Activated T-cell treated with anti-CD3 and anti-CD28 coated beads, Interleukin-2, amount 50 U/mL, for 4 hours (primary cell): ENCODE measurements at regions not wholly inside any gene's neighbourhood (a gene's known extent, or its start where the extent isn't known, plus 50 kb on each side); places are given as distances from the start of the nearest gene placed in this dataset.
"Not testable (repeated sequence)": the region's sequence is repeated elsewhere in the genome, so short reads cannot be mapped to it uniquely, and the experiment has no call there.

Experiments used
- ATAC-seq, 2 donors: fragments of 200-7000 bp; cut with Tn5 transposase; one replicate each; pipeline ENCODE4 v1.10.0; 2021
- DNase-seq: peaks from one replicate; pipeline ENCODE4 v3.0.0-alpha.2; 2020
- H3K27me3 Mint-ChIP-seq: one replicate; pipeline ENCODE4 v1.8.0; 2021; ENCODE audit warnings: low read depth, mixed read lengths
- H3K36me3 Mint-ChIP-seq: one replicate; pipeline ENCODE4 v1.8.0; 2022; ENCODE audit warnings: mixed read lengths; ENCODE audit not compliant: insufficient read depth
- H3K4me1 Mint-ChIP-seq: one replicate; pipeline ENCODE4 v1.8.0; 2021; ENCODE audit warnings: low read depth, mixed read lengths
- H3K4me3 Mint-ChIP-seq: one replicate; pipeline ENCODE4 v1.8.0; 2021; ENCODE audit warnings: mild to moderate bottlenecking, moderate library complexity, mixed read lengths
- H3K9me3 Mint-ChIP-seq: one replicate; pipeline ENCODE4 v1.8.0; 2021; ENCODE audit warnings: mixed read lengths

DNA sequence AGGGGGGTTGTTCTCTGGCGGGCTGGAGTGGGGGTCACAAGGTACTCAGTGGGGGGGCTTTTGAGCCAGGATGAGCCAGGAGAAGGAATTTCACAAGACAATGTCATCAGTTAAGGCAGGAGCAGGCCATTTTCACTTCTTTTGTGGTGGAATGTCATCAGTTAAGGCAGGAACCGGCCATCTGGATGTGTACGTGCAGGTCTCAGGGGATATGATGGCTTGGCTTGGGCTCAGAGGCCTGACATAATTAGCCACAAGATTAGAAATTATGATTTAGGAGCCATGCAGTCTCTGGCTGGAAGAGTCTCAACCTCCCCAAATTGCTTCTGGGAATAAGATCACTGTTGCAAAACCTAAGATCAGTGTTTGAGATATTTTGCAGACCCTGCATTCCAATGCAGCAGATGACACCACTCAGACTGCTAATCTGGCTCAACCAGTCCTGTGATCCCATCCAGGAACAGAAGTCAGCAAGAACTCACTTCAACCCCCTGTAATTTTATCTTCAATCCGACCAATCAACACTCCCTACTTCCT lies 84.4 kb upstream of the MSH6 start:
- DNase-seq, H3K4me1 Mint-ChIP-seq, H3K4me3 Mint-ChIP-seq, H3K36me3 Mint-ChIP-seq, H3K9me3 Mint-ChIP-seq, ATAC-seq: not testable (repeated sequence)
- peaks cover 11% of the 10 kb centered on the region for H3K27me3 Mint-ChIP-seq

DNA sequence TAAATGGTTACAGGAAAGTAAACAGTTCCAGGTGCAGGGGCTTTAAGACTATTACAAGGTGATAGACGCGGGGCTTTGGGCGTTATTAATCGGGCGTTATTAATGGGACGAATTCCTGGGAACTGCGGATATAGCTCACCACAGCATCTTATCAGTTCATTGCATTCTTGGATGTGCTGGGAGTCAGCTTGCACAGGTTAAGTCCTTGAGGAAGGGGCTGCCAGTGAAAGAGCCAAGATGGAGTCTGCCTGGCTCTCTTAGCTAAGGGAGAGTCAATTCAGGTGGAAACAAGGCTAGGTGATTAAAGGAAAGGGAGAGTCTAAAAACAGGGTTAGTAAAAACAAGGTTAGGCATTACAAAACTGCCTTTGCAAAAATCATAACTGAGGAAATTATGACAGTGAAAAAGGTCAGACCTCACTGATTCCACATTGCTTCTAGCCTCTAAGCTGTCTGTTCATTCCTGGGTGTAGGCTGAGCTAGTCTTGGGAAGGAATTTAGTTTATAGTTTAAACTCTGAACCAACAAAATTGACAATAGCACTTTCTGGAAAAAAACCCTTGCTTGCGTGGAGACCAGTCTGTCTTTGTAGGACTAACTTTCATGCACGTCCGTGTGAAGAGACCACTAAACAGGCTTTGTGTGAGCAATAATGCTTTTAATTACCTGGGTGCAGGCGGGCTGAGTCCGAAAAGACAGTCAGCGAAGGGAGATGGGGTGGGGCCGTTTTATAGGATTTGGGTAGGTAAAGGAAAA lies 85.1 kb upstream of the MSH6 start:
- H3K4me3 Mint-ChIP-seq, ATAC-seq, DNase-seq, H3K9me3 Mint-ChIP-seq, H3K36me3 Mint-ChIP-seq, H3K4me1 Mint-ChIP-seq: not testable (repeated sequence)
- H3K27me3 Mint-ChIP-seq: peaks cover 11% of the 10 kb centered on the region

DNA sequence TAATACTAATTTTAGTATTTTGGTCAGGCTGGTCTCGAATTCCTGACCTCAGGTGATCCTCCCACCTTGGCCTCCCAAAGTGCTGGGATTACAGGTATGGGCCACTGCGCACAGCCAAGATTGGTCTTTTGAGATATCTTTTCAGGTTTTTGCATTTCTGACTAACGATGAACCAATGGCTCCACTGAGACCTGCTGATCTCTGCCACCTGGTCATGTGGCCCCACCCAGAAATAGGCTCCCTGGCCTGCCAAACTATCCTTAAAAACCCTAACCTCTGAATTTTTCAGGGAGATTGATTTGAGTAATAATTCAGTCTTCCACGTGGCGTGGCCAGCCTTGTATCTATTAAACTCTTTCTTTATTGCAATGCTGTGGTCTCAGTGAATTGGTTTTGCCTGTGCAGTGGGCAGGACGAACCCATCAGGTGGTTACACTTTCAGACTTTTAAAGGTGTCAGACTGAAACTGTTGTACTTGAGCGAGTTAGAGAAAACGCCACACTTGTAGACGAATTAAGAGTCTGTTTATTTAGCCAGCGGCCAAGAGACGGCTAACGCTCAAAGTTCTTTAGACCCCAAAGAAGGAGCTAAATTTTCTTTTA lies 85.8 kb upstream of the MSH6 start:
- H3K4me3 Mint-ChIP-seq: no peak overlapping the region
- DNase-seq: no peak
- H3K9me3 Mint-ChIP-seq: no peaks in the 10 kb centered on the region
- H3K4me1 Mint-ChIP-seq: no peaks in the 10 kb centered on the region
- no peaks in the 10 kb centered on the region for H3K36me3 Mint-ChIP-seq
- no peak for ATAC-seq
- peaks cover 11% of the 10 kb centered on the region for H3K27me3 Mint-ChIP-seq

DNA sequence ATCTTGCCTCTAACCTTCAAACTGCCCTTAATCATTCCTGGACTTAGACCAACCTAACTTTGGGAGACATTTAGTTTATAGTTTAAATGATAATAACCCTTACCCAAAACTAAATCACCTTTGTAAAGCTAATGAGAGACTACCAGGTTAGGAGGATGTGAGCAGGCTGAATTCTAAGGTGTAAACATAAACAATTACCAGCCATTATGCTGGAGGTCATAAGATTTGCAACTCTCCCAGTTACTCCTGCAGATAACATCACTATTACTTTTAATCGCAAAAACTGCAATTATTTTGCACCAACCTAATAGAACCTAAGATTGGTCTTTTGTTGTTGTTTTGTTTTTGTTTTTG lies 86.5 kb upstream of the MSH6 start:
- H3K36me3 Mint-ChIP-seq: no peaks in the 10 kb centered on the region
- ATAC-seq (no peak), DNase-seq (no peak)
- H3K4me3 Mint-ChIP-seq: no peak overlapping the region
- no peaks in the 10 kb centered on the region for H3K9me3 Mint-ChIP-seq
- peaks cover 11% of the 10 kb centered on the region for H3K27me3 Mint-ChIP-seq
- H3K4me1 Mint-ChIP-seq: no peaks in the 10 kb centered on the region

DNA sequence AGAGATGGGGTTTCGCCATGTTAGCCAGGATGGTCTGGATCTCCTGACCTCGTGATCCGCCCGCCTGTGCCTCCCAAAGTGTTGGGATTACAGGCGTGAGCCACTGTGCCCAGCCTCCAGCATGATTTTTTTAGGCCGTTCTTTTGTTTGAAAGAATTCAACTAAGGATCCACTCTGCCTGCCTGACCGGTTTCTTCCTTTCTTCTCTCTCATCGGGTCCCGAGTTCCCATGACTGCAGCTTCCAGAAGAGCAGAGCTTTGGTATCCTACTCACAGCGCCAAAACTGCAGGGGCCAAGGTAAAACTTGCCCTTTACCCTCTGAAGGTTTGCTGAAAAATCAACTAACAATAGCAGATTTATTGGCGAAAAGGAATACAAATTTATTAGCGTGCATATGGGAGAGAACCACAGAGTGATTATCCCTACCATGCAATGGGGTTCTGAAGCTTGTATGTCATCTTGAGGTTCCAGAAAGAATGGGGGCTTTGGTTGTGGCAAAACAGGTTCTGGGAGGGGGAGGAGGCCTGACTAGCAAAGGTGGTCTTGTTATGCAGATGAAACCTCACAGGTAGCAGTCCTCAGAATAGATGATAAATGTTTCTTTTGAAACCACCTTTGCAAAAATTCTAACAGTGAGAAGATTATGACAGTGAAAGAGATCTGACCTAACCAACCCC lies 87.0 kb upstream of the MSH6 start:
- Mint-ChIP-seq H3K4me1 (no peaks in the 10 kb centered on the region), H3K9me3 (no peaks in the 10 kb centered on the region), H3K27me3 (peaks cover 11% of the 10 kb centered on the region), H3K4me3 (no peak overlapping the region), H3K36me3 (no peaks in the 10 kb centered on the region)
- no peak for ATAC-seq
- DNase-seq: no peak

DNA sequence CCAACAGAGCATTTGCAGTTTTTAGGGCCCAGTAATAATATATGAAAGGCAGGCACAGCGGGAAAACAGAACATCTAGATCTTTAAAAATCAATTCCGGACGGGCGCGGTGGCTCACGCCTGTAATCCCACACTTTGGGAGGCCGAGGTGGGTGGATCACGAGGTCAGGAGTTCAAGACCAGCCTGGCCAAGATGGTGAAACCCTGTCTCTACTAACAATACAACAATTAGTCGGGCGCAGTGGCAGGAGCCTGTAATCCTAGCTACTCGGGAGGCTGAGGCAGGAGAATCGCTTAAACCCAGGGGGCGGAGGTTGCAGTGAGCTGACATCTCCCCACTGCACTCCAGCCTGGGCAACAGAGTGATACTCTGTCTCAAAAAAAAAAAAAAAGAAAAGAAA lies 88.5 kb upstream of the MSH6 start:
- not testable (repeated sequence) for H3K4me3 Mint-ChIP-seq, H3K4me1 Mint-ChIP-seq, ATAC-seq, H3K36me3 Mint-ChIP-seq, DNase-seq, H3K9me3 Mint-ChIP-seq
- H3K27me3 Mint-ChIP-seq: peaks cover 11% of the 10 kb centered on the region

DNA sequence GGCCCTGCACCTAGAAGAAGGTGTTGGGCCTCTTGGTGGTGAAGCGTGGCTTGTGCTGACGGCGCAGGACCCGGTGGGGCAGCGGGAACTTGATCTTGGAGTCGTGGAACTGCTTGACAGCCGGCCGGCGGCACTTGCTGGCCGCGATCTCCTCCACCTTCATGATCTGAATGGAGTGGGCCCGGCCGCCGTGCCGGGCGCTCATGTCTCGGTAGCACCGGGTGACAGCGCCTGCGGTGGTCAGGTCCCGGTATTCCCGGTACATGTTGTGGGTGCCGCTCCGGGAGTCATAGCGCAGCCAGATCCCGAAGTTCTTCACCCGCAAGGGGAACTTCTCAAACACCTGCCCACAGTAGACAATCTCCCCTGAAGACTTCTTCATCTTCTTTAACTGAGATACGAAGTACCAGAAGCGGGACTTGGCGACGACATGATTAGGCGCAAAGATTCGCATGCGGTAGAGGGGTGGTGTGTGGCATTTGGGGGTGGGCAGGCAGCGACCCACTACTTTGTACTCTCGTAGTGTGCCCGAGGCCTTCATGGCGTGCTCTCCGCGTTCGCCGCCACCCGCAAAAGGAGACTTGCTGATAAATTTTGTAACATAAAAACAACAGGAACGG lies 92.1 kb upstream of the MSH6 start:
- H3K36me3 Mint-ChIP-seq, H3K4me1 Mint-ChIP-seq, H3K9me3 Mint-ChIP-seq, H3K27me3 Mint-ChIP-seq, DNase-seq, H3K4me3 Mint-ChIP-seq, ATAC-seq: not testable (repeated sequence)

DNA sequence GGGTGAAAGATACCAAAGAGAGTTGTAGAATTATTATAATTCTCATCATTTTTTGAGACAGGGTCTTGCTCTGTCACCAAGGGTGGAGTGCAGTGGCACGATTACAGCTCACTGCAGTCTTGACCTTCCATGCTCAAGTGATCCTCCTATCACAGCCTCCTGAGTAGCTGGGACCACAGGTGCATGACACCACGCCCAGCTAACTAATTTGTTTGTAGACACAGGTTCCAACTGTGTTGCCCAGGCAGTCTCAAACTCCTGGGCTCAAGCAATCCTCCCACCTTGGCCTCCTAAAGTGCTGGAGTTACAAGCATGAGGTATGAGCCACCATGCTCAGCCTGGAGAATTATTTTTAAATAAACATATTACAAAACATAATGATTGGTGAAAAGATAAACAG lies 92.8 kb upstream of the MSH6 start:
- DNase-seq: no peak
- Mint-ChIP-seq H3K36me3 (no peaks in the 10 kb centered on the region), H3K4me3 (no peak overlapping the region), H3K9me3 (no peaks in the 10 kb centered on the region), H3K27me3 (peaks cover 2% of the 10 kb centered on the region), H3K4me1 (peaks cover 2% of the 10 kb centered on the region)
- no peak for ATAC-seq

DNA sequence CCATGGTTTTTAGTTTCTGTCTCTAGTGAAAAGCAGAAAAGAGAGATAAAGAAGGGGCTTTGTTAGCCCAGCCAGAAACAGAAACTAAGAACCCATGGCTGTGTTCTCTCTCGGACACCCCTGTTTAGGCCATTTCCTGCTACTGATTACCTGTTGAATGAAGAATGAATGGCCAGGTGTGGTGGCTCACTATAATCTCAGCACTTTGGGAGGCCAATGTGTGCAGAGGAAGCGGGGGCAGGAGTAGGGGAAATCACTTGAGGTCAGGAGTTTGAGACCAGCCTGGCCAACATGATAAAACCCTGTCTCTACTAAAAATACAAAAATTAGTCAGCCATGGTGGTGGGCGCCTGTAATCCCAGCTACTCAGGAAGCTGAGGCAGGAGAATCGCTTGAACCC lies 93.8 kb upstream of the MSH6 start:
- not testable (repeated sequence) for H3K27me3 Mint-ChIP-seq, H3K4me3 Mint-ChIP-seq, ATAC-seq, H3K36me3 Mint-ChIP-seq, DNase-seq, H3K9me3 Mint-ChIP-seq, H3K4me1 Mint-ChIP-seq

DNA sequence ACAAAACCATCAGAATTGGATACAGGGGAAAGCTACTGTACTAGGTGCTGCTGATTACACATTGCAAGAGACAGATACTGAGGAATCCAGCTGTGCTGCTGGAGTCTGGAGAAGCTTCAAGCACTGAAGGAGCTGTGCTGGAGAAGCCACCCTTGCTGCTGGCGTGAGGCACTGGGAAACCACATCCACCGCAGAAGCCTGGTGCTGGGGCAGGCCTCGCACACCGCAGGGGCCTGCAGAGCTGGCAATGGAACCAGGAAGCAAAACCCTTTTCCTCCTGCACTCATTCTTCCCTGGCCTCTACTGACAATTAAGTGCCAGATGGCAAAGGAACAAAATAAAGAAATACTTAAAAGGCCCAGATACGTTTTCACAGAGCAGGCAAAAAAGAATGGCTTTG lies 94.4 kb upstream of the MSH6 start:
- Mint-ChIP-seq H3K4me3 (no peak overlapping the region), H3K4me1 (peaks cover 2% of the 10 kb centered on the region), H3K9me3 (no peaks in the 10 kb centered on the region), H3K27me3 (no peaks in the 10 kb centered on the region), H3K36me3 (no peaks in the 10 kb centered on the region)
- DNase-seq (no peak), ATAC-seq (no peak)

DNA sequence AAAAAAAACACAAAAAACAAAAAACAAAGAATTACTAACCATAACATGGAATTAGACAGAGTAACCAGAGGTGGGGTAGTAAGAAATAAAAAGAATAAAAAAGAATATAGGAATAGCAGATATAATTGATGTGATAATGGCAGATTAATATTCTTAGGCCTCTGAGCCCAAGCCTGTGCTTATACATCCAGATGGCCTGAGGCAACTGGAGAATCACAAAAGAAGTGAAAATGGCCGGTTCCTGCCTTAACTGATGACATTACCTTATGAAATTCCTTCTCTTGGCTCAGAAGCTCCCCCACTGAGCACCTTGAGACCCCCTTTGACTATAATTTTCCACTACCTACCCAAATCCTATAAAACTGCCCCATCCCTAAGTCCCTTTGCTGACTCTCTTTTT lies 95.1 kb upstream of the MSH6 start:
- Mint-ChIP-seq H3K9me3 (no peaks in the 10 kb centered on the region), H3K4me1 (peaks cover 2% of the 10 kb centered on the region), H3K36me3 (no peaks in the 10 kb centered on the region), H3K27me3 (no peaks in the 10 kb centered on the region), H3K4me3 (no peak overlapping the region)
- no peak for ATAC-seq
- no peak for DNase-seq

DNA sequence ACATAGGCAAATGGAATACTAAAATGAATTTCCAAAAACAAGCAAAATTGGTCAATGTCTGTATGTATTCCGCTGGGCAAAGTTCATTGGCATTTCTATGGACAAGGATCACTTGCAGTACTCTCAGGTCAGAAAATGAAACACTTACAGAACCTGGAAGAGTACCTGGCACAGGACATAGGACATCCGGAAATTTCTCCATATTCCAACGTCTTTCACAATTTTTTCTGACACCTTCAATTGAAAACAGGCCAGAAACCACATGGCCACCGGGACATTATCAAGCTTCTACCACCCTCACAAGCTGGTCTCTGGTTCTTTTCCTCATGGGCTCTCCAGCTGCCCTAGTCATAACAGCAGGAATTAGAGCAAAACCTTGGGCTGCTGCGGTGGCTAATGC lies 96.9 kb upstream of the MSH6 start:
- DNase-seq (no peak), ATAC-seq (no peak)
- Mint-ChIP-seq H3K4me1 (peaks cover 2% of the 10 kb centered on the region), H3K27me3 (peaks cover 5% of the 10 kb centered on the region), H3K4me3 (no peak overlapping the region), H3K36me3 (no peaks in the 10 kb centered on the region), H3K9me3 (no peaks in the 10 kb centered on the region)

DNA sequence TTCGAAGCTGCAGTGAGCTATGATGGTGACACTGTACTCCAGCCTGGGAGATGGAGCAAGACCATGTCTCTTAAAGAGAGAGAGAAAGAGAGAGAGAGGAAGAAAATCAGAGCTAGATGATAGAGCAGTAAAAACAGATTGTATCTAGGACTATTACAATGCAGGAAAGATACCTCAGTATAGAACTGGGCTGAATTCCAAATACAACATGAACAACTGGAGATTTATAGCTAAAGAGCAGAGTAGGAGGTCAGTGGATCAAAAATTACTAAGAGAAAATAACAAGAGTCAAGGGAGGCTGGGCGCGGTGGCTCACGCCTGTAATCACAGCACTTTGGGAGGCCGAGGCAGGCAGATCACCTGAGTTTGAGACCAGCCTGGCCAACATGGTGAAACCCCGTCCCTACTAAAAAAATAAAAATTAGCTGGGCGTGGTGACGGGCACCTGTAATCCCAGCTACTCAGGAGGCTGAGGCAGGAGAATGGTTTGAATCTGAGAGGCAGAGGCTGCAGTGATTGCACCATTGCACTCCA lies 100.7 kb upstream of the MSH6 start:
- ATAC-seq (no peak), DNase-seq (no peak)
- Mint-ChIP-seq H3K27me3 (peaks cover 7% of the 10 kb centered on the region), H3K4me3 (no peak overlapping the region), H3K9me3 (no peaks in the 10 kb centered on the region), H3K4me1 (no peaks in the 10 kb centered on the region), H3K36me3 (no peaks in the 10 kb centered on the region)

DNA sequence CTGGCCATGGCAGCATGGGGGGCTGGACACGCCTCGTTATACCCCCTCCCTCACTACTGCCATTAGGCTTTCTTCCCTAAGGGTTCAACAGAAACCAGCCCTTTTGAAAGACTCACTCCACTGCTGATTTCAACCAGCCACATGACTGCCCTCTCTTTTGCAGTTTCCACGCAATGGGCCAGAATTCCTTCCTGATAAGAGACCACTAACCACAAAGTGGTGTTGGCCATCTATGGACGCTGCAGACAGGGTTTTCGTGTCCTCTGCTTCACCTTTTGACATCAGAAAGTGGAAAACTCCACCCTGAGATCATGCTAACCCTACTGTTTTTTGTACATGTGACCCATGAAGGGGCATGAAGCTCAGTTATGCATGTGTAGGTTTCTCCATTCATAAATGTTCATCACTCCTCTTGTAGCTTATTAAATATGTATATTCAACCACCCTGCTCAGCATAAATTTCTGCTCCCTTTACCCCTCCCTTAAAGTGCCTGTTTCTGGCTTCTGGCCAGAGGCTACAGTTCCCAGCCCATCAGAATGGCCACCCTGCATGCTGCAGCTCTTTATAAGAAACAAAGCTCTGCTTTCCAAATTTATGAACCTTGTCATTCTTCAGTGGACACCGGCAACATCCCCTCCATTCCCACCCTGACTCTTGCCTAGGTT lies 105.6 kb upstream of the KCNK12 start:
- Mint-ChIP-seq H3K36me3 (no peaks in the 10 kb centered on the region), H3K4me1 (no peaks in the 10 kb centered on the region), H3K27me3 (peaks cover 7% of the 10 kb centered on the region), H3K4me3 (no peak overlapping the region), H3K9me3 (no peaks in the 10 kb centered on the region)
- ATAC-seq (no peak), DNase-seq (no peak)
